ENCODE measurements at regions not wholly inside any gene's neighbourhood (a gene's known extent, or its start where the extent isn't known, plus 50 kb on each side); places are given as distances from the start of the nearest gene placed in this dataset.

DNA sequence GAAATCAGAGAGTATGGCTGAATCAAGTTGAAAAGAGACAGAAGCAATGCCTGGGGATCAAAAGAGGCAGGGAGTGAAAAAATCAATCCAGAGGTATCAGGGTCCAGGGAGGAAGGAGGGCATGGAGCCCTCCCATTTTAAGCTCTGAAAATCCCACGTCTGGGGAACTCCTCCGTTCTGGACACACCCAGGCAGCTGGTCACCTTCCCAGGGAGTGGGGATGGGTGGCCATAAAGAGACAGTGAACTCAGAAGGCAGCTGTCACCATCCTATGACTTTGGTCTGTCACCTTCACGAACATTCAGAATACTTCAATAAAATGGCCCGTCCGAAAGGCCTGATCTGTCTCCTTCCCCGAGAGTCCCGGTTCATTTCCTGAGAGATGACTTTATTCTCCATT lies 71.6 kb downstream of the MAP1LC3B2 start:
- Histone ChIP-seq H2AFZ (ENCODE audit: low read depth) (no peak overlapping the region), H3K9me3 (no peaks in the 10 kb centered on the region), H4K20me1 (ENCODE audit: insufficient read depth) (no peaks in the 10 kb centered on the region), H3K36me3 (replicated peaks in 1 of 2; ENCODE audit: control insufficient read depth in 1 of 2, insufficient read depth in 2 of 2, low read length in 1 of 2) (no peaks in the 10 kb centered on the region), H3F3A (replicated peaks; ENCODE audit: insufficient read depth) (no peaks in the 10 kb centered on the region), H3K9ac (no peak overlapping the region), H3K27ac (ENCODE audit: low read depth in 2 of 2, low read length in 1 of 2) (no peak overlapping the region), H3K4me2 (no peak overlapping the region), H3K4me3 (ENCODE audit: low read depth in 2 of 2, low read length in 1 of 2) (no peak overlapping the region), H3K9me2 (no peaks in the 10 kb centered on the region), H3K27me3 (ENCODE audit: insufficient read depth) (no peaks in the 10 kb centered on the region), H3K4me1 (ENCODE audit: control insufficient read depth in 1 of 2, insufficient read depth in 2 of 2, low read depth in 1 of 2, low read length in 1 of 2) (no peaks in the 10 kb centered on the region), H3K79me2 (ENCODE audit: insufficient read depth) (no peaks in the 10 kb centered on the region)
- WGBS (ENCODE audit: low lambda C conversion rate) = 86% methylated on average over 7 of the region's 7 CpGs
- CTCF ChIA-PET = interaction anchor here (1.5 kb wide), 1 partner anchor 16 kb away, joined by 4 read pairs; no protein-coding TSS in a partner anchor
- TF ChIP-seq, protein P1, sequence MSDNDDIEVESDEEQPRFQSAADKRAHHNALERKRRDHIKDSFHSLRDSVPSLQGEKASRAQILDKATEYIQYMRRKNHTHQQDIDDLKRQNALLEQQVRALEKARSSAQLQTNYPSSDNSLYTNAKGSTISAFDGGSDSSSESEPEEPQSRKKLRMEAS (IDR thresholded peaks at IDR 0.05; ENCODE audit: low read depth) = no peak
- TF ChIP-seq SMC3 (IDR thresholded peaks at IDR 0.05; ENCODE audit: low read depth, low read length) = no peak
- TF ChIP-seq RAD21 (IDR thresholded peaks at IDR 0.05; ENCODE audit: low read length) = no peak
- TF ChIP-seq CHD2 (IDR thresholded peaks at IDR 0.05; ENCODE audit: low read length, partially characterized antibody) = no peak
- no peak for TF ChIP-seq TEAD4 (IDR thresholded peaks at IDR 0.05; ENCODE audit: borderline replicate concordance, insufficient read depth)
- no peak for TF ChIP-seq EP300 (IDR thresholded peaks at IDR 0.05; ENCODE audit: borderline replicate concordance in 1 of 2, low read depth in 1 of 2, low read length in 1 of 2)
- TF ChIP-seq POLR2AphosphoS5 (IDR thresholded peaks at IDR 0.05; ENCODE audit: low read depth, low read length) = no peak
- TF ChIP-seq TCF12 (IDR thresholded peaks at IDR 0.05) = no peak
- TF ChIP-seq CTCF (IDR thresholded peaks at IDR 0.05) = no peak
- no peak for TF ChIP-seq EZH2phosphoT487 (IDR thresholded peaks at IDR 0.05; ENCODE audit: borderline replicate concordance, low read depth)
- TF ChIP-seq, protein P2, sequence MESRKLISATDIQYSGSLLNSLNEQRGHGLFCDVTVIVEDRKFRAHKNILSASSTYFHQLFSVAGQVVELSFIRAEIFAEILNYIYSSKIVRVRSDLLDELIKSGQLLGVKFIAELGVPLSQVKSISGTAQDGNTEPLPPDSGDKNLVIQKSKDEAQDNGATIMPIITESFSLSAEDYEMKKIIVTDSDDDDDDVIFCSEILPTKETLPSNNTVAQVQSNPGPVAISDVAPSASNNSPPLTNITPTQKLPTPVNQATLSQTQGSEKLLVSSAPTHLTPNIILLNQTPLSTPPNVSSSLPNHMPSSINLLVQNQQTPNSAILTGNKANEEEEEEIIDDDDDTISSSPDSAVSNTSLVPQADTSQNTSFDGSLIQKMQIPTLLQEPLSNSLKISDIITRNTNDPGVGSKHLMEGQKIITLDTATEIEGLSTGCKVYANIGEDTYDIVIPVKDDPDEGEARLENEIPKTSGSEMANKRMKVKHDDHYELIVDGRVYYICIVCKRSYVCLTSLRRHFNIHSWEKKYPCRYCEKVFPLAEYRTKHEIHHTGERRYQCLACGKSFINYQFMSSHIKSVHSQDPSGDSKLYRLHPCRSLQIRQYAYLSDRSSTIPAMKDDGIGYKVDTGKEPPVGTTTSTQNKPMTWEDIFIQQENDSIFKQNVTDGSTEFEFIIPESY (IDR thresholded peaks at IDR 0.05; ENCODE audit: borderline replicate concordance, low read depth) = no peak
- no peak for TF ChIP-seq MEF2A (IDR thresholded peaks at IDR 0.05; ENCODE audit: borderline replicate concordance, low read depth)
- TF ChIP-seq REST (IDR thresholded peaks at IDR 0.05; ENCODE audit: low read depth, low read length) = no peak
- TF ChIP-seq RXRA (IDR thresholded peaks at IDR 0.05; ENCODE audit: borderline replicate concordance, low read depth) = no peak
- TF ChIP-seq SIN3A (IDR thresholded peaks at IDR 0.05; ENCODE audit: borderline replicate concordance, low read depth, low read length) = no peak
- TF ChIP-seq, protein P3, sequence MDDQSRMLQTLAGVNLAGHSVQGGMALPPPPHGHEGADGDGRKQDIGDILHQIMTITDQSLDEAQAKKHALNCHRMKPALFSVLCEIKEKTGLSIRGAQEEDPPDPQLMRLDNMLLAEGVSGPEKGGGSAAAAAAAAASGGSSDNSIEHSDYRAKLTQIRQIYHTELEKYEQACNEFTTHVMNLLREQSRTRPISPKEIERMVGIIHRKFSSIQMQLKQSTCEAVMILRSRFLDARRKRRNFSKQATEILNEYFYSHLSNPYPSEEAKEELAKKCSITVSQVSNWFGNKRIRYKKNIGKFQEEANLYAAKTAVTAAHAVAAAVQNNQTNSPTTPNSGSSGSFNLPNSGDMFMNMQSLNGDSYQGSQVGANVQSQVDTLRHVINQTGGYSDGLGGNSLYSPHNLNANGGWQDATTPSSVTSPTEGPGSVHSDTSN (IDR thresholded peaks at IDR 0.05) = no peak
- TF ChIP-seq GABPA (IDR thresholded peaks at IDR 0.05; ENCODE audit: low read depth) = no peak
- POLR2A ChIA-PET = no interaction called here
- no peak for DNase-seq
